T-helper 2 cell treated with Interferon-gamma antibody and Interleukin-4, amounts not matched to agents 5 μg/mL and 100 μg/mL, for 36 hours (primary cell): ENCODE measurements at regions not wholly inside any gene's neighbourhood (a gene's known extent, or its start where the extent isn't known, plus 50 kb on each side); places are given as distances from the start of the nearest gene placed in this dataset.
"Not testable (repeated sequence)": the region's sequence is repeated elsewhere in the genome, so short reads cannot be mapped to it uniquely, and the experiment has no call there.

Source experiments
- DNase-seq: peaks from one replicate; pipeline ENCODE4 v3.0.0; 2021; ENCODE audit warnings: low spot score
- H3K27ac Mint-ChIP-seq: one replicate; pipeline ENCODE4 v1.8.0; 2021; ENCODE audit warnings: mild to moderate bottlenecking, mixed read lengths
- H3K27me3 Mint-ChIP-seq: one replicate; pipeline ENCODE4 v1.8.0; 2021; ENCODE audit warnings: low read depth, mixed read lengths
- H3K36me3 Mint-ChIP-seq: one replicate; pipeline ENCODE4 v1.8.0; 2021; ENCODE audit warnings: low read depth, mixed read lengths
- H3K4me1 Mint-ChIP-seq: one replicate; pipeline ENCODE4 v1.8.0; 2021; ENCODE audit warnings: low read depth, mixed read lengths
- H3K4me3 Mint-ChIP-seq: one replicate; pipeline ENCODE4 v1.8.0; 2022; ENCODE audit warnings: mild to moderate bottlenecking, moderate library complexity, mixed read lengths
- H3K9me3 Mint-ChIP-seq: one replicate; pipeline ENCODE4 v1.8.0; 2021; ENCODE audit warnings: mixed read lengths

DNA sequence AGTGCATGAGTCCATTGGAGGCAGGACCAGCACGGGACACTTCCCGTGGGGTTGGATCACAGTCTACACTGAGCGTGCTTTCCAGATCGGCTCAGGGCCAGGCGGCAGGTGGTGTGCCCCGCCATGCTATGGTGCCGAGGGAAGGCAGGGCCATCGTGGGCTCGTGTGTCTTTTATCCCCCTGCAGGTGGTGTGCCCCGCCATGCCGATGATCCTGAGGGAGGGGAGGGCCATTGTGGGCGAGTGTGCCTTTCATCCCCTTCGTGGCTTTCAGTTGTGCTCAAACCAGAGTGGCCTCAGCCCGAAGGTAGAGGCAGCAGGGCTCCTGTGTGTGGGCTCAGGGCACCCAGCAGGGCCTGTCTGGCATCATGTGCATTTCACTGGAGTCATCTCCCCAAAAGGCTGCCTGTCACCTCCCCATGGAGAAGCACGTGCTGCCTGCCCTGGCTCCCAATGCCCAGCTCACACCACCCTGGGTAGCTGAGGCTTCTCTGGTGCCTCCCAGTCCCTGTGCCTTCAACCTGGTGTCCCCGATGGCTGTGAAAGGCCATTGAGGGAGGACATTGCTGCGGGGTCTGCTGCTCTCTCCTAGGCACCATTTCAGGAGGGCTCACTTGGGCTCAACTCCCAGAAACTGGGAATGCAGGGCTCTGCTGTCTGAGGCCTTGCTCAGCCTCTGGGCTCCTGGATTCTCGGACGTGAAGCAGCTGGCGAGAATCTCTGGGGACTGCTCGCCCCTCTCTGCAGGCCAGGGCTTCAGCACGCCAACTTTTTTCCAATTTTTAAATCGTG lies 207.6 kb downstream of the NPIPB11 start:
- Mint-ChIP-seq H3K4me1 (no peaks in the 10 kb centered on the region), H3K4me3 (no peak overlapping the region), H3K27me3 (no peaks in the 10 kb centered on the region), H3K9me3 (no peaks in the 10 kb centered on the region), H3K27ac (no peak overlapping the region), H3K36me3 (no peaks in the 10 kb centered on the region)
- no peak for DNase-seq

DNA sequence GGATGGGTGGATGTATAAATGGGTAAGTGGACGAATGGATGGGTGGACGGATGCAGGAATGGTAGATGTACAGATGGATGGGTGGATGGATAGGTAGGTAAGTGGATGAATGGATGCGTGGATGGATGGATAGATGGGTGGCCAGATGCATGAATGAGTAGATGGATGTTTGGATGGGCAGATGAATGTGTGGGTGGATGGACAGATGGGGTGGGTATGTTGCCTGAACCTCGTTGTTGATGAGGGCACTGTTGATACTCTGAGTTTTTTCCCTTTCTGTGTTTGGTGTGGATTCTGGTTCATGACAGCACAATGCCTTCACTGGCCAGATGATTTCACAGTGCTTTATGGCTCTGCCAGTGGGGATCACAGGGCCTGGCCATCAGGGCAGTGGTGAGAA lies 208.3 kb downstream of the NPIPB11 start:
- H3K27ac Mint-ChIP-seq, result no peak overlapping the region
- H3K4me3 Mint-ChIP-seq, result no peak overlapping the region
- no peaks in the 10 kb centered on the region for H3K9me3 Mint-ChIP-seq
- H3K27me3 Mint-ChIP-seq, result no peaks in the 10 kb centered on the region
- H3K36me3 Mint-ChIP-seq, result no peaks in the 10 kb centered on the region
- DNase-seq, result no peak
- no peaks in the 10 kb centered on the region for H3K4me1 Mint-ChIP-seq

DNA sequence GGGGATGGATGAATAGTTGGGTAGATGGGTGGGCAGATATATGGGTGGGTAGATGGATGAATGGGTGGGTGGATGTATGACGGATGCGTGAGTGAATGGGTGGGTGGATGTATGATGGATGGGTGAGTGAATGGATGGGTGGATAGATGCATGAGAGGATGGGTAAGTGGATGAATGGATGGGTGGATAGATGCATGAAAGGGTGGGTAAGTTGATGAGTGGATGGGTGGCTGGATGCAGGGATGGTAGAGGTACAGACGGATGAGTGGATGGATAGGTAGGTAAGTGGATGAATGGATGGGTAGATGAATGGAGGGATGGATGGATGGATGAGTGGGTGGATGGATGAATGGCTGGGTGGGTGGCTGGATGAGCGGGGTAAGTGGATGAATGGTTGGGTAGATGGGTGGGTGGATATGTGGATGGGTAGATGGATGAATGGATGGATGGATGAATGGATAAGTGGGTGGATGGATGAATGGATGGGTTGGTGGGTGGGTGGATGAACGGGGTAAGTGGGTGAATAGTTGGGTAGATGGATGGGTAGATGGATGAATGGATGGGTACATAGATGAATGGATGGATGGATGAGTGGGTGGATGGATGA lies 208.9 kb downstream of the NPIPB11 start:
- not testable (repeated sequence) for H3K9me3 Mint-ChIP-seq, H3K27ac Mint-ChIP-seq, DNase-seq, H3K36me3 Mint-ChIP-seq, H3K27me3 Mint-ChIP-seq, H3K4me3 Mint-ChIP-seq, H3K4me1 Mint-ChIP-seq

DNA sequence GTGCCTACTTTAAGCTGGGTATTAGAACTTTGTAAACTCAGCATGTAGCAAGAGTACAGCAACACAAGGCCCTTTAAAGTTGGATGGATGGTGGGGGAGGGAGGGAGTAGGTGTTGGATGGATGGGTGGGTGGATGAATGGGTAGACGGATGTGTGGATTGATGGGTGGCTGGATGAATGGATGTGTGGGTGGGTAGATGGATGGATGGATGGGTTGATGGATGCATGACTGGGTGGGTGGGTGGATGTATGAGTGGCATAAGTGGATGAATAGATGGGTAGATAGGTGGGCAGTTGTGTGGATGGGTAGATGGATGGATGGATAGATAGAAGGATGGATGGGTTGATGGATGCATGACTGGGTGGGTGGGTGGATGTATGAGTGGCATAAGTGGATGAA lies 209.8 kb downstream of the NPIPB11 start:
- H3K27ac Mint-ChIP-seq, result not testable (repeated sequence)

DNA sequence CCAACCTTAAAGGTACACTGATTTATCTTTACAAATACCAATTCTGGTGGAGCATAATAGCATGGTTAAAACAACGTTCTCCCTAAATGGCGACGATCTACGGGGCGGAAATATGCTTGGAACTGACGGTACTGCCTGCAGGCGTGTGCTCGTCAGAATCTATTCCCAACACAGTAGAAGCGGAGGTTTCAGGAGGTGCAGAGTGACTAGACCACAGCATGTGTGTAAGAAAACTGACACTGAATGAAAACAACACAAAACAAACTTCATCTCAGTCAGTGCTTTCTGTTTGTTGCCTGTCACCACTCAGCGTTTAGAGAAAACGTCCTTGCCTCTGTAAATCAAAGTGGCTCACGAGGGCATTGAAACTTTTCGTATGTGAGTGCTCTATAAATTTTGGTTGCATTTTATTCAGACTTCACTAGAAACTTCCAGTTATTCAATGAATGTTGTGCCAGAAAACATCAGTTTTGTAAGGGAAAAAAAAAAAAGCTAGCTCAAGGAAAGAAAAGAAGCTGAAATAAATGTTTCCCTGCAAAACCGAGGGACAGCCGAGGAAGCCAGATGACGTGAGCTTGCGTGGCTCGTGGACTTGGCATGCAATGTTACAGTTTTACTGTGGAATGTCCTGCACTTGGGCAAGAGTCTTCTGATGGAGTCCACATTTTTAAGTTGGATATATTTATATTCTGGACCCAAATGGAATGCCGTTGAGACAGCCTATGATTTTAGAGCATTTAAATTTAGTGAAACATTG lies 210.4 kb downstream of the LAT start:
- not testable (repeated sequence) for H3K27ac Mint-ChIP-seq, H3K36me3 Mint-ChIP-seq, H3K4me1 Mint-ChIP-seq, H3K9me3 Mint-ChIP-seq, DNase-seq, H3K4me3 Mint-ChIP-seq, H3K27me3 Mint-ChIP-seq

More for the DNA sequence above, 209.8 kb downstream of the NPIPB11 start:
- DNase-seq, H3K4me1 Mint-ChIP-seq, H3K36me3 Mint-ChIP-seq, H3K4me3 Mint-ChIP-seq, H3K27me3 Mint-ChIP-seq, H3K9me3 Mint-ChIP-seq: not testable (repeated sequence)

DNA sequence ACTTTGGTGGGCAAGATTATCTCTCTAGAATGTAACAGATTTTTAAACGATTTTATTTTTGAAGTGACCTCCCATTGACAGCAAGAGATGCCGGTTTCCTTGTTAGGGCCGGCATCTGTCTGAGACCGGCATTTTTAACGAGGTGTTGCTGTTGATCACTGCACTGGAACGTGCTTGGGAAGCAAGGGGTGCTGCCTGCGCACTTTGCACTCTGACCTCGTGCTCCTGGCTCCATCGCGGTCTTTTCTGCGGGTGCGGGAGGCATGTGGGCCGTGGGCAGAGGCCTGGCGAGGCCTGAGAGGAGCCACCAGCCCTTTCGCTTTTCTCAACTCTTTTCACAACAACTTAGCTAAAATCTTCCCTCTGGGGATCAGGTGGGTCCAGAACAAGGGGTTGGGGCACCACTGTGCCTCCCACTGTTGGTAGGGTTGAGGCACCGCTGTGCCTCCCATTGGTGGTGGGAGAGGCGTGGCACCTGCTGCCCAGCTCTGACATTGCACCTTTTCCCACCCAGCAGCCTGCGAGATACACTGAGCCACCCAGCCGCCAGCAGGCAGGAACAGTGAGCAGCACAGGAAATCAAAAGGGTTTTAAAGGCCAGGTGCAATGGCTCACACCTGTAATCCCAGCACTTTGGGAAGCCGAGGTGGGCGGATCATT lies 209.5 kb downstream of the LAT start:
- DNase-seq, H3K9me3 Mint-ChIP-seq, H3K4me3 Mint-ChIP-seq, H3K27me3 Mint-ChIP-seq, H3K4me1 Mint-ChIP-seq, H3K36me3 Mint-ChIP-seq, H3K27ac Mint-ChIP-seq: not testable (repeated sequence)

- not testable (repeated sequence) for H3K9me3 Mint-ChIP-seq, H3K27me3 Mint-ChIP-seq, H3K36me3 Mint-ChIP-seq, DNase-seq, H3K27ac Mint-ChIP-seq, H3K4me1 Mint-ChIP-seq, H3K4me3 Mint-ChIP-seq
Observed at GRCh38 chr16:29193634-29194033, 208.8 kb downstream of the LAT start.

GRCh38 chr16:29193248-29193574 lies 208.4 kb downstream of the LAT start:
- H3K4me3 Mint-ChIP-seq, H3K9me3 Mint-ChIP-seq, H3K36me3 Mint-ChIP-seq, H3K27ac Mint-ChIP-seq, H3K27me3 Mint-ChIP-seq, DNase-seq, H3K4me1 Mint-ChIP-seq: not testable (repeated sequence)

GRCh38 chr16:29192329-29193247 lies 207.7 kb downstream of the LAT start:
- no peaks in the 10 kb centered on the region for H3K9me3 Mint-ChIP-seq
- no peaks in the 10 kb centered on the region for H3K36me3 Mint-ChIP-seq
- H3K27ac Mint-ChIP-seq, result no peak overlapping the region
- H3K27me3 Mint-ChIP-seq, result no peaks in the 10 kb centered on the region
- DNase-seq, result no peak
- no peak overlapping the region for H3K4me3 Mint-ChIP-seq
- no peaks in the 10 kb centered on the region for H3K4me1 Mint-ChIP-seq

- not testable (repeated sequence) for H3K36me3 Mint-ChIP-seq, H3K27ac Mint-ChIP-seq, H3K4me3 Mint-ChIP-seq
Observed at GRCh38 chr16:29191636-29192180, 206.9 kb downstream of the LAT start.

DNA sequence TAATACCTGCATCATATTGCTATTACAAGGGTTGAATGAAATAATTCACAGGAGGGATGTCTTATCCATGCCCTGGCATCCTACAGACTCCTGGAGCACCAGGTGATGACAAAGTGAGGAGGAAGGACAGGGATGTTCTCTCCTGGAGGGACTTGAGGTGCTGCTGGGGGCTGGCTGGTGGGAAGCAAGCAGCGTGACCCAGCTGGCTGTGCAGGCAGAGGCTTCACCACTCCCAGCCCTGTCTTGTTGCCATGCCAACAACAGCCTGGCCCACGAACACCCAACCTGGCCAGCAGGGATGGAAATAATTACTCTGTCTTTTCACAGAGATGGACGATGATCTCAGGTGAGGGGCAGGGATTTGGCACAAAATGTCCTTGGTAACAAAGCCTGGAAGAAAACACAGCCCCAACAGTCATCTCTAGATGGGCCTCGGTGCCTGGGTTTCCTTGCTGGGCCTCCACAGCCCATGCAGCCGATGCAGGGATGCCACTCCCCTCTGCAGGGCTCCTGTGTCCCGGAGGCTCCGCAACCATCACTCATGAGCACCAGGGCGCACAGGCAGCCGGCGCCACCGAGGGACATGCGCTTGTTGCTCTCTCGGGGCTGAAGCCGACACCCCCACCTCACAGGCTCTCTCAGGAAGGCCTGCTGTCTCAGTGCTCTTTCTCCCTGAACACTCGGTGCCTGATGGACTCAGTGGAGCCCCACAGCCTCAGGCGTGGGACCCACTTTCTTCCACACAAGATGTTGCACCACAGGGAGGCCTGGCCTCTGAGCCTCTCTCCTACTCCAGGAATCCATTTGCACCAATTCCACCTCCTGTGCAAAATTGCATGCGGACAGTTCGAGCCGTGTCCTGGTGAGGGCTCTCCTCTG lies 205.9 kb downstream of the LAT start:
- H3K27ac Mint-ChIP-seq, H3K27me3 Mint-ChIP-seq: not testable (repeated sequence)

More at GRCh38 chr16:29191636-29192180, 206.9 kb downstream of the LAT start:
- not testable (repeated sequence) for H3K9me3 Mint-ChIP-seq, DNase-seq, H3K4me1 Mint-ChIP-seq, H3K27me3 Mint-ChIP-seq

GRCh38 chr16:29188806-29189205 lies 204.0 kb downstream of the LAT start:
- H3K9me3 Mint-ChIP-seq, H3K4me1 Mint-ChIP-seq, H3K36me3 Mint-ChIP-seq, DNase-seq, H3K4me3 Mint-ChIP-seq, H3K27me3 Mint-ChIP-seq, H3K27ac Mint-ChIP-seq: not testable (repeated sequence)

More for the DNA sequence above, 205.9 kb downstream of the LAT start:
- H3K36me3 Mint-ChIP-seq, H3K9me3 Mint-ChIP-seq, DNase-seq, H3K4me3 Mint-ChIP-seq, H3K4me1 Mint-ChIP-seq: not testable (repeated sequence)
